Endothelial cell of umbilical vein (primary cell): ENCODE measurements at regions not wholly inside any gene's neighbourhood (a gene's known extent, or its start where the extent isn't known, plus 50 kb on each side); places are given as distances from the start of the nearest gene placed in this dataset.

Source experiments
- BruUV-seq: library from RNA; stranded (reverse); fragments of 400-500 nt; replicated peaks from 2 replicates; lab custom pipeline; 2021; lab: Mats Ljungman, UMichigan
- CTCF ChIA-PET: fragments of 300-600, 350-600 bp; sonication (Branson Sonifier 250); formaldehyde crosslinking; loops from one replicate; lab custom pipeline; 2021; ENCODE audit warnings: antibody characterized with exemption, inconsistent platforms; lab: Charles Lee
- POLR2A ChIA-PET: fragments of 300-600, 350-600 bp; sonication (Branson Sonifier 250); formaldehyde crosslinking; loops from one replicate; lab custom pipeline; 2021; ENCODE audit warnings: antibody characterized with exemption, inconsistent platforms; lab: Charles Lee
- DNase-seq: peaks from one replicate; pipeline ENCODE4 v3.0.0-alpha.2; 2011; ENCODE audit warnings: low read depth, low spot score
- FAIRE-seq: peaks from 2 replicates; lab custom pipeline; 2011; peaks lifted over from hg19 to GRCh38; lab: Jason Lieb, UNC
- H2AFZ ChIP-seq: 2 replicates; pipeline ENCODE4 v1.6.0; 2012; ENCODE audit warnings: low read depth, low read length, control low read depth, inconsistent platforms
- H3K27ac ChIP-seq: 2 replicates; pipeline ENCODE4 v1.5.1; 2011; ENCODE audit warnings: low read depth, mild to moderate bottlenecking, control low read depth, low read length, moderate library complexity; ENCODE audit not compliant: insufficient read depth
- H3K27me3 ChIP-seq, 2 experiments: 2 replicates each; pipeline versions ENCODE4 v1.6.0 to v1.6.1; 2011; ENCODE audit warnings: low read length in 2 of 2, mixed read lengths in 1 of 2; ENCODE audit not compliant: control insufficient read depth in 2 of 2, insufficient read depth in 2 of 2
- H3K36me3 ChIP-seq, 2 experiments: 2 replicates in 1 of 2; 3 replicates in 1 of 2; pipeline ENCODE4 v1.5.1; 2011; ENCODE audit warnings: low read length in 2 of 2, mild to moderate bottlenecking in 1 of 2, moderate library complexity in 1 of 2; ENCODE audit not compliant: control insufficient read depth in 2 of 2, insufficient read depth in 2 of 2; ENCODE audit errors: extremely low read depth in 1 of 2
- H3K4me1 ChIP-seq: 3 replicates; pipeline ENCODE4 v1.5.1; 2011; ENCODE audit warnings: mild to moderate bottlenecking, low read length; ENCODE audit not compliant: control insufficient read depth, insufficient read depth; ENCODE audit errors: extremely low read depth
- H3K4me2 ChIP-seq: 2 replicates; pipeline ENCODE4 v1.6.1; 2011; ENCODE audit warnings: low read length, control low read depth, mixed read lengths; ENCODE audit not compliant: insufficient read depth
- H3K4me3 ChIP-seq, 3 experiments: fragments of 200-600 bp in 1 of 3; sonication (generic), shearing (Covaris generic) in 1 of 3; replicated peaks in 1 of 3; 2 replicates each; pipeline ENCODE4 v1.5.1; 2011 to 2016; ENCODE audit warnings: control low read depth in 3 of 3, low read length in 3 of 3, mild to moderate bottlenecking in 2 of 3, inconsistent platforms in 1 of 3, low read depth in 1 of 3, moderate library complexity in 1 of 3; ENCODE audit not compliant: insufficient read depth in 1 of 3
- H3K79me2 ChIP-seq: 2 replicates; pipeline ENCODE4 v1.6.0; 2012; ENCODE audit warnings: low read length, inconsistent platforms; ENCODE audit not compliant: control insufficient read depth, insufficient read depth
- H3K9ac ChIP-seq: replicated peaks from 2 replicates; pipeline ENCODE3; 2011; ENCODE audit warnings: low read length, control low read depth; ENCODE audit not compliant: insufficient read depth; ENCODE audit errors: extremely low read depth
- H3K9me1 ChIP-seq: replicated peaks from 3 replicates; pipeline ENCODE4 v1.6.0; 2011; ENCODE audit warnings: mild to moderate bottlenecking, low read length; ENCODE audit not compliant: control insufficient read depth, insufficient read depth; ENCODE audit errors: extremely low read depth
- H3K9me3 ChIP-seq: replicated peaks from 2 replicates; pipeline ENCODE4 v1.5.1; 2012; ENCODE audit warnings: low read length, inconsistent platforms; ENCODE audit not compliant: control insufficient read depth, insufficient read depth
- H4K20me1 ChIP-seq: replicated peaks from 2 replicates; pipeline ENCODE3; 2011; ENCODE audit warnings: mild to moderate bottlenecking, low read length; ENCODE audit not compliant: control insufficient read depth, insufficient read depth; ENCODE audit errors: extremely low read depth
- EZH2 ChIP-seq: IDR thresholded peaks from 2 replicates; pipeline ENCODE4 v1.6.1; 2012; ENCODE audit warnings: borderline replicate concordance, low read depth, mild to moderate bottlenecking, moderate library complexity, low read length, inconsistent platforms; ENCODE audit not compliant: severe bottlenecking
- FOS ChIP-seq: IDR thresholded peaks from 2 replicates; pipeline ENCODE4 v1.6.1; 2011; ENCODE audit warnings: mild to moderate bottlenecking, low read length, moderate library complexity, borderline replicate concordance; ENCODE audit not compliant: insufficient read depth
- GATA2 ChIP-seq: IDR thresholded peaks from 2 replicates; pipeline ENCODE4 v1.7.0; 2011; ENCODE audit warnings: low read depth, mild to moderate bottlenecking, moderate library complexity, mixed read lengths, low read length; ENCODE audit not compliant: insufficient read length, insufficient read depth
- JUN ChIP-seq: IDR thresholded peaks from 2 replicates; pipeline ENCODE4 v1.6.1; 2011; ENCODE audit warnings: borderline replicate concordance, low read depth; ENCODE audit not compliant: insufficient read length, insufficient read depth
- MAX ChIP-seq: IDR thresholded peaks from 2 replicates; pipeline ENCODE4 v1.6.1; 2011; ENCODE audit not compliant: insufficient read depth, insufficient read length
- MYC ChIP-seq: IDR thresholded peaks from one replicate; pipeline ENCODE4 v1.6.1; 2011; ENCODE audit warnings: mild to moderate bottlenecking, low read depth, low read length
- POLR2A ChIP-seq: IDR thresholded peaks from 2 replicates; pipeline ENCODE4 v1.6.1; 2012; ENCODE audit warnings: low read depth, mild to moderate bottlenecking, control low read depth, low read length
- POLR2AphosphoS5 ChIP-seq: IDR thresholded peaks from 2 replicates; pipeline ENCODE4 v1.6.1; 2012; ENCODE audit warnings: low read depth, mild to moderate bottlenecking, control low read depth, low read length, moderate library complexity; ENCODE audit not compliant: insufficient read depth
- dilution Hi-C: fragments of 300-500 bp; cut with MboI; formaldehyde crosslinking; loops from one replicate; pipeline ENCODE4 v1.15.0; 2019; ENCODE audit warnings: low sequenced_read_pairs; ENCODE audit not compliant: extremely low pct_ligation_motif_present
- intact Hi-C: fragments of 100-400 bp; cut with micrococcal nuclease; formaldehyde crosslinking; loops from one replicate; pipeline ENCODE4 v1.10.0; 2022
- TF ChIP-seq, protein P1 (sequence below), 2 donors: IDR thresholded peaks; 1 replicate in 1 of 2; 2 replicates in 1 of 2; pipeline ENCODE4 v1.5.1; 2011; ENCODE audit warnings: low read length in 2 of 2, mild to moderate bottlenecking in 2 of 2, moderate library complexity in 2 of 2, control low read depth in 1 of 2, inconsistent platforms in 1 of 2, low read depth in 1 of 2; ENCODE audit not compliant: insufficient read depth in 1 of 2; ENCODE audit errors: extremely low read depth in 1 of 2

GRCh38 chr2:7205151-7205830, 288.1 kb downstream of the RNF144A start:
- no peak for FAIRE-seq

More at GRCh38 chr2:7205151-7205830, 288.1 kb downstream of the RNF144A start:
- TF ChIP-seq GATA2 (no peak), FOS (no peak), POLR2A (no peak), JUN (no peak), MYC (no peak), POLR2AphosphoS5 (no peak), EZH2 (no peak), MAX (no peak)
- TF ChIP-seq, protein P1, sequence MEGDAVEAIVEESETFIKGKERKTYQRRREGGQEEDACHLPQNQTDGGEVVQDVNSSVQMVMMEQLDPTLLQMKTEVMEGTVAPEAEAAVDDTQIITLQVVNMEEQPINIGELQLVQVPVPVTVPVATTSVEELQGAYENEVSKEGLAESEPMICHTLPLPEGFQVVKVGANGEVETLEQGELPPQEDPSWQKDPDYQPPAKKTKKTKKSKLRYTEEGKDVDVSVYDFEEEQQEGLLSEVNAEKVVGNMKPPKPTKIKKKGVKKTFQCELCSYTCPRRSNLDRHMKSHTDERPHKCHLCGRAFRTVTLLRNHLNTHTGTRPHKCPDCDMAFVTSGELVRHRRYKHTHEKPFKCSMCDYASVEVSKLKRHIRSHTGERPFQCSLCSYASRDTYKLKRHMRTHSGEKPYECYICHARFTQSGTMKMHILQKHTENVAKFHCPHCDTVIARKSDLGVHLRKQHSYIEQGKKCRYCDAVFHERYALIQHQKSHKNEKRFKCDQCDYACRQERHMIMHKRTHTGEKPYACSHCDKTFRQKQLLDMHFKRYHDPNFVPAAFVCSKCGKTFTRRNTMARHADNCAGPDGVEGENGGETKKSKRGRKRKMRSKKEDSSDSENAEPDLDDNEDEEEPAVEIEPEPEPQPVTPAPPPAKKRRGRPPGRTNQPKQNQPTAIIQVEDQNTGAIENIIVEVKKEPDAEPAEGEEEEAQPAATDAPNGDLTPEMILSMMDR (IDR thresholded peaks at IDR 0.05; ENCODE audit: extremely low read depth in 1 of 2, insufficient read depth in 1 of 2, low read depth in 1 of 2, low read length in 2 of 2), result no peak
- Histone ChIP-seq H3K9ac (no peak overlapping the region), H4K20me1 (no peaks in the 10 kb centered on the region), H3K4me2 (no peak overlapping the region), H3K36me3 (no peaks in the 10 kb centered on the region), H3K27me3 (no peaks in the 10 kb centered on the region), H2AFZ (no peak overlapping the region), H3K4me3 (no peak overlapping the region), H3K4me1 (no peaks in the 10 kb centered on the region), H3K27ac (no peak overlapping the region), H3K9me1 (no peaks in the 10 kb centered on the region), H3K79me2 (no peaks in the 10 kb centered on the region), H3K9me3 (no peaks in the 10 kb centered on the region)
- DNase-seq, result no peak
- CTCF ChIA-PET, result interaction anchor here (1.2 kb wide), 1 partner anchor 1482 kb away, joined by 3 read pairs; no protein-coding TSS in a partner anchor
- dilution Hi-C loops (no loop called here), intact Hi-C loops (no loop called here)
- POLR2A ChIA-PET, result no interaction called here
- no TSS peak for BruUV-seq
